ENCODE measurements at regions not wholly inside any gene's neighbourhood (a gene's known extent, or its start where the extent isn't known, plus 50 kb on each side); places are given as distances from the start of the nearest gene placed in this dataset.
"Not testable (repeated sequence)": the region's sequence is repeated elsewhere in the genome, so short reads cannot be mapped to it uniquely, and the experiment has no call there.

- DNase-seq (ENCODE audit: low read depth) = peak; percentile 79
These were observed 161.0 kb downstream of the SKIDA1 start for GRCh38 chr10:21364196-21365114.

- no peak for DNase-seq (ENCODE audit: low read depth)
These were observed 161.8 kb downstream of the SKIDA1 start for GRCh38 chr10:21363731-21364104.

- no peak for DNase-seq (ENCODE audit: low read depth)
These were observed 162.3 kb downstream of the SKIDA1 start for GRCh38 chr10:21363092-21363730.

GRCh38 chr10:21359202-21359601 is 166.3 kb downstream of the SKIDA1 start:
- no peak for DNase-seq (ENCODE audit: low read depth)

- DNase-seq (ENCODE audit: low read depth) = no peak
These were observed 169.9 kb downstream of the SKIDA1 start for GRCh38 chr10:21355591-21356011.

GRCh38 chr10:21352886-21353285 is 172.6 kb downstream of the SKIDA1 start:
- DNase-seq (ENCODE audit: low read depth) = no peak

- DNase-seq (ENCODE audit: low read depth) = not testable (repeated sequence)
These were observed 173.9 kb downstream of the SKIDA1 start for GRCh38 chr10:21351594-21351993.

- no peak for DNase-seq (ENCODE audit: low read depth)
These were observed 175.6 kb downstream of the SKIDA1 start for GRCh38 chr10:21349912-21350286.

- no peak for DNase-seq (ENCODE audit: low read depth)
These were observed 177.7 kb downstream of the SKIDA1 start for GRCh38 chr10:21347785-21348170.

GRCh38 chr10:21347043-21347784 is 178.3 kb downstream of the SKIDA1 start:
- DNase-seq (ENCODE audit: low read depth) = no peak

GRCh38 chr10:21343087-21343486 is 182.4 kb downstream of the SKIDA1 start:
- DNase-seq (ENCODE audit: low read depth) = no peak

- DNase-seq (ENCODE audit: low read depth) = not testable (repeated sequence)
These were observed 183.0 kb downstream of the SKIDA1 start for GRCh38 chr10:21342499-21342898.

- no peak for DNase-seq (ENCODE audit: low read depth)
These were observed 185.2 kb downstream of the SKIDA1 start for GRCh38 chr10:21340331-21340730.

GRCh38 chr10:21337171-21337792 is 188.2 kb downstream of the SKIDA1 start:
- no peak for DNase-seq (ENCODE audit: low read depth)

GRCh38 chr10:21336476-21337170 is 188.9 kb downstream of the SKIDA1 start:
- peak; percentile 79 for DNase-seq (ENCODE audit: low read depth)

GRCh38 chr10:21334891-21335696 is 190.4 kb downstream of the SKIDA1 start:
- peak; percentile 83 for DNase-seq (ENCODE audit: low read depth)

GRCh38 chr10:21330628-21331020 is 194.9 kb downstream of the SKIDA1 start:
- no peak for DNase-seq (ENCODE audit: low read depth)

- DNase-seq (ENCODE audit: low read depth) = peak; percentile 75
These were observed 195.4 kb downstream of the SKIDA1 start for GRCh38 chr10:21329995-21330627.

- no peak for DNase-seq (ENCODE audit: low read depth)
These were observed 198.0 kb downstream of the SKIDA1 start for GRCh38 chr10:21327289-21327993.

Measured in GM04503 (cell line).